ENCODE measurements at regions not wholly inside any gene's neighbourhood (a gene's known extent, or its start where the extent isn't known, plus 50 kb on each side); places are given as distances from the start of the nearest gene placed in this dataset.

GRCh38 chr4:29829067-29829466 lies 891.1 kb upstream of the PCDH7 start:
- H3K9me3 Mint-ChIP-seq, result no peaks in the 10 kb centered on the region
- Histone ChIP-seq H2AFZ (no peak overlapping the region), H3K4me2 (no peak overlapping the region), H3K27ac (ENCODE audit: low read depth) (no peak overlapping the region), H3K4me3 (no peak overlapping the region), H3K9me2 (ENCODE audit: insufficient read depth) (peaks cover 9% of the 10 kb centered on the region; the same call in 1 of the 2 replicates), H3F3A (replicated peaks; ENCODE audit: low read depth) (no peaks in the 10 kb centered on the region), H3K79me2 (replicated peaks; ENCODE audit: insufficient read depth) (no peaks in the 10 kb centered on the region), H3K27me3 (ENCODE audit: insufficient read depth) (no peaks in the 10 kb centered on the region), H3K36me3 (ENCODE audit: insufficient read depth) (no peaks in the 10 kb centered on the region), H4K20me1 (replicated peaks; ENCODE audit: insufficient read depth) (no peaks in the 10 kb centered on the region), H3K4me1 (ENCODE audit: insufficient read depth) (no peaks in the 10 kb centered on the region)
- no peak for DNase-seq (ENCODE audit: low spot score)
- H3K27me3 Mint-ChIP-seq (ENCODE audit: insufficient read depth, low read depth, poor library complexity), result no peaks in the 10 kb centered on the region
- H3K4me3 Mint-ChIP-seq, result no peak overlapping the region
- H3K4me1 Mint-ChIP-seq, result no peaks in the 10 kb centered on the region
- no peaks in the 10 kb centered on the region for H3K36me3 Mint-ChIP-seq (ENCODE audit: low read depth)
- TF ChIP-seq ZNF331 (CRISPR knock-in tag; IDR thresholded peaks at IDR 0.05; ENCODE audit: low read depth) (no peak), EZH2 (IDR thresholded peaks at IDR 0.05; ENCODE audit: low read depth, unreplicated experiment) (no peak), POLR2AphosphoS5 (IDR thresholded peaks at IDR 0.05; ENCODE audit: low read depth) (no peak), NANOG (IDR thresholded peaks at IDR 0.05; ENCODE audit: borderline replicate concordance) (no peak), REST (IDR thresholded peaks at IDR 0.05; ENCODE audit: unreplicated experiment) (no peak), EZH2phosphoT487 (IDR thresholded peaks at IDR 0.05; ENCODE audit: unreplicated experiment) (no peak), CREB1 (CRISPR knock-in tag; IDR thresholded peaks at IDR 0.05; ENCODE audit: low read depth) (no peak), ZNF114 (CRISPR knock-in tag; IDR thresholded peaks at IDR 0.05) (no peak), STAT1 (IDR thresholded peaks at IDR 0.05; ENCODE audit: unreplicated experiment) (no peak), ETS1 (IDR thresholded peaks at IDR 0.05) (no peak), ZNF462 (CRISPR knock-in tag; IDR thresholded peaks at IDR 0.05) (no peak), JUNB (IDR thresholded peaks at IDR 0.05; ENCODE audit: unreplicated experiment) (no peak), CTCF (conservative IDR thresholded peaks at IDR 0.05; ENCODE audit: low read depth in 2 of 2) (no peak)
- no peak for ATAC-seq
- H3K27ac Mint-ChIP-seq, result no peak overlapping the region
